ENCODE measurements at regions not wholly inside any gene's neighbourhood (a gene's known extent, or its start where the extent isn't known, plus 50 kb on each side); places are given as distances from the start of the nearest gene placed in this dataset.

DNA sequence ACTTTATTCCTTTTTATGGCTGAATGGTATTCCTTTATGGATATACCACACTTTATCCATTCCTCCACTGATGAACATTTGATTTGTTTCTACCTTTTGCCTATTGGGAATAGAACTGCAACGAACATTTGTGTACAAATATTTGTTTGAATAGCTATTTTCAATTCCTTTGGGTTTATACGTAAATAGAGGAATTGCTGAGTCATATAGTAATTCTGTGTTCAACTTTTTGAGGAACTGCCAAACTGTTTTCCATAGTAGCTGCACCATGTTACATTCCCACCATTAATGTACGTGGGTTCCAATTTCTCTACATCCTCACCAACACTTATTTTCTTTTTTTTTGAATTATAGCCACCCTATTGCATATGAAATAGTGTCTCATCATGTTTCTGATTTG lies 156.5 kb upstream of the ATP6AP2 start:
- FAIRE-seq = no peak
- Histone ChIP-seq H3K4me3 (no peak overlapping the region), H3K27ac (no peak overlapping the region), H3K4me1 (no peaks in the 10 kb centered on the region), H3K4me2 (no peak overlapping the region), H3K9me3 (no peaks in the 10 kb centered on the region)
- 46% methylated on average over 3 of the region's 3 CpGs for WGBS (ENCODE audit: missing lambda C conversion rate)
- no peak for TF ChIP-seq PHF8 (IDR thresholded peaks at IDR 0.05; ENCODE audit: borderline replicate concordance, low read depth)
- peak; percentile 72 for TF ChIP-seq MAFK (IDR thresholded peaks at IDR 0.05; ENCODE audit: partially characterized antibody)
- ATAC-seq = no peak
- ChIA-PET CTCF (no interaction called here), POLR2A (no interaction called here)
- no peak for DNase-seq (ENCODE audit: low read depth in 1 of 2, low spot score in 1 of 2)

DNA sequence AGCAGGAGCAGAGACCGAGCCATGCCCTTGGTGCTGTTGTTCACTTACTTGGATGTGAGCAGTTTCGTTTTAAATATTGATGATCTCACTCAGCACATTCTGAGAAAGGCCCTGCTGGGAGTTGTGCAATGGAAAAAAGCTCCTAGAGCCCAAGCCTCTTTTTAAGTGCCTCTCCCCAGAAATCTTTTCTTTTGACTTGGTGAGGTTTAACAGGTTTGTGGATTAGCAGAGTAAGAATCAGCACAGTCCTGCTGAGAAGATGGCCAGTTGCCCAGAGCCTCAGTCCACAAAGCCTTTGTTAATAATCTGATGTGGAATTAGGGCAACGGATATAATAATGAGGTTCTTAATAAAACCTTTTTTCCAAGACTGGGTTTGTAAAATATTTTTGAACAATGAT lies 157.5 kb upstream of the ATP6AP2 start:
- ATAC-seq (no peak), FAIRE-seq (no peak), DNase-seq (ENCODE audit: low read depth in 1 of 2, low spot score in 1 of 2) (no peak)
- CTCF ChIA-PET = no interaction called here
- H3K27ac ChIP-seq = no peak overlapping the region
- H3K4me2 ChIP-seq = no peak overlapping the region
- H3K4me1 ChIP-seq = no peaks in the 10 kb centered on the region
- H3K9me3 ChIP-seq = no peaks in the 10 kb centered on the region
- no peak overlapping the region for H3K4me3 ChIP-seq
- WGBS (ENCODE audit: missing lambda C conversion rate) = 42% methylated on average over 3 of the region's 3 CpGs
- TF ChIP-seq ZFP36 (IDR thresholded peaks at IDR 0.05; ENCODE audit: borderline replicate concordance, partially characterized antibody) (no peak), FOSL2 (IDR thresholded peaks at IDR 0.05) (no peak), FOSL2 (CRISPR knock-in tag; IDR thresholded peaks at IDR 0.05) (no peak), TP53 (CRISPR knock-in tag; IDR thresholded peaks at IDR 0.05) (no peak), HOXB13 (CRISPR knock-in tag; IDR thresholded peaks at IDR 0.05; ENCODE audit: low read depth) (no peak), ZSCAN20 (CRISPR knock-in tag; IDR thresholded peaks at IDR 0.05) (no peak), RNF2 (IDR thresholded peaks at IDR 0.05; ENCODE audit: borderline replicate concordance, low read depth) (no peak), RFX5 (IDR thresholded peaks at IDR 0.05) (no peak), RARB (CRISPR knock-in tag; IDR thresholded peaks at IDR 0.05) (no peak), MYC (IDR thresholded peaks at IDR 0.05; ENCODE audit: borderline replicate concordance, low read length) (no peak), JUN (IDR thresholded peaks at IDR 0.05) (no peak)
- TF ChIP-seq, protein P1, sequence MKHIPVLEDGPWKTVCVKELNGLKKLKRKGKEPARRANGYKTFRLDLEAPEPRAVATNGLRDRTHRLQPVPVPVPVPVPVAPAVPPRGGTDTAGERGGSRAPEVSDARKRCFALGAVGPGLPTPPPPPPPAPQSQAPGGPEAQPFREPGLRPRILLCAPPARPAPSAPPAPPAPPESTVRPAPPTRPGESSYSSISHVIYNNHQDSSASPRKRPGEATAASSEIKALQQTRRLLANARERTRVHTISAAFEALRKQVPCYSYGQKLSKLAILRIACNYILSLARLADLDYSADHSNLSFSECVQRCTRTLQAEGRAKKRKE (CRISPR knock-in tag; IDR thresholded peaks at IDR 0.05; ENCODE audit: low read depth) = no peak
- POLR2A ChIA-PET = no interaction called here

DNA sequence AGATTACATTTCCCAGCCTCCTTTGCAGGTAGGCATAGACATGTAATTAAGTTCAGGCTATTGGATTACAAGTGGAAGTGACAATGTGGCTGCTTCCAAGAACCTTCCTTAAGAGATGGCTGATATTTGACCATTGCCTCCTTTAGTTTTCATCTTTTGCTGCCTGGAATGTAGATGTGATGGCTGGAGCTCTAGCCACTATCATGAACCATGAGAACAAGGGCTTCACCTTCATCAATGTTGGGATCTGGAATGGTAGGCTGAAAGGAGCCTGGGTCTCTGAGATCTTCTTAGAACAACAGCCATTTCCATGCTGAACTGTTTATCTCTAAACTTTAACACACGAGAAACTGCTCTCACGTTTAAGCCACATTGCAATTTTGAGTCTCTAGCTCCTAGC lies 158.7 kb upstream of the ATP6AP2 start:
- no peaks in the 10 kb centered on the region for H3K4me1 ChIP-seq
- no peak overlapping the region for H3K4me3 ChIP-seq
- ChIA-PET POLR2A (no interaction called here), CTCF (interaction anchor here (1.1 kb wide), 1 partner anchor 11 kb away, joined by 3 read pairs; no protein-coding TSS in a partner anchor)
- no peak overlapping the region for H3K4me2 ChIP-seq
- DNase-seq (ENCODE audit: low read depth in 1 of 2, low spot score in 1 of 2) (no peak), ATAC-seq (no peak), FAIRE-seq (peak; percentile 28)
- WGBS (ENCODE audit: missing lambda C conversion rate) = 73% methylated on average over 2 of the region's 2 CpGs
- TF ChIP-seq BHLHE40 (IDR thresholded peaks at IDR 0.05; ENCODE audit: low read depth, low read length) (no peak), KDM5A (IDR thresholded peaks at IDR 0.05) (no peak), MAZ (IDR thresholded peaks at IDR 0.05; ENCODE audit: borderline replicate concordance, low read depth, low read length) (no peak), ZSCAN20 (CRISPR knock-in tag; IDR thresholded peaks at IDR 0.05) (no peak), RCOR1 (IDR thresholded peaks at IDR 0.05; ENCODE audit: low read depth, low read length) (no peak), ESRRA (IDR thresholded peaks at IDR 0.05; ENCODE audit: borderline replicate concordance, low read length) (no peak)
- H3K27ac ChIP-seq = no peak overlapping the region
- H3K9me3 ChIP-seq = no peaks in the 10 kb centered on the region

DNA sequence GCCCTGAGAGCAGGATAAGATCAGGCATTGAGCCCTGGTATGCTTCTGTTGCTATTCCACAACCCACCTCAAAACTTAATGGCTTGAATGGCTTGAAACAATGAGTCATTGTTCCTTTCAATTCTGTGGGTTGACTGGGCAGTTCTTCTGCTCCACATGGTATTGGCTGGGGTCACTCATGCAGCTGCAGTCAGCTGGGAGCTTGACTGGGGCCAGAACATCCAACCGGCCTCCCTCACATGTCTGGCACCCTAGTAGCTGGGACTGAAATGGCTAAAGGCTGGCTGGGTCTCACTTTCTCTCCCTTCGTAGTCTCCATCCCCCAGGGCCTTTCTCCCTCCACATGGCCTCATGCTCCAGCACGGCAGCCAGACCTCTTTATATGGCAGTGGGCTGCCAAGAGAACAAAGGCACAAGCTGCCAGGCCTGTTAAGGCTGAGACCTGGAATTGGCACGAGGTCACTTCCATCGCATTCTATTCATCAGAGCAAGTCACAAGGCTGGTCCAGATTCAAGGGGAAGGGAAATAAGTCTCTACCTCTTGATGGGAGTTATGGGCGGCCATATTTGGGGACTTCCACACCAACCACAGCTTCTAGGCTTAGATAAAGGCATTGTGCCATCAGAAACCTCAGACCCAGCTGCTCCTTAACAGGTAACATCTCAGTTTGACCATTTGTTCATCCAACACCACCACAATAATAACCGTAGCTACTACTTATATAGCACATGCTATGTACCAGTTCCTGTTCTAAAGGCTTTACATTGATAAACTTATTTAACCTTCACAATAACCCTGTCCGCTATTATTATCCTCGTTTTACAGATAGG lies 159.7 kb upstream of the ATP6AP2 start:
- ATAC-seq (no peak), DNase-seq (ENCODE audit: low read depth in 1 of 2, low spot score in 1 of 2) (peak in 1 of 2 experiments; percentile 3), FAIRE-seq (no peak)
- H3K4me2 ChIP-seq = no peak overlapping the region
- TF ChIP-seq EHF (CRISPR knock-in tag; IDR thresholded peaks at IDR 0.05) (no peak), TP53 (CRISPR knock-in tag; IDR thresholded peaks at IDR 0.05) (no peak), RCOR1 (IDR thresholded peaks at IDR 0.05; ENCODE audit: low read depth, low read length) (no peak), FOSL2 (IDR thresholded peaks at IDR 0.05) (no peak), FOSL2 (CRISPR knock-in tag; IDR thresholded peaks at IDR 0.05) (no peak), EP300 (IDR thresholded peaks at IDR 0.05) (no peak), KDM1A (IDR thresholded peaks at IDR 0.05; ENCODE audit: low read depth) (no peak), ZFP36 (IDR thresholded peaks at IDR 0.05; ENCODE audit: borderline replicate concordance, partially characterized antibody) (no peak), ESRRA (IDR thresholded peaks at IDR 0.05; ENCODE audit: borderline replicate concordance, low read length) (no peak), RNF2 (IDR thresholded peaks at IDR 0.05; ENCODE audit: borderline replicate concordance, low read depth) (no peak), FOSB (CRISPR knock-in tag; IDR thresholded peaks at IDR 0.05) (no peak), EHMT2 (IDR thresholded peaks at IDR 0.05; ENCODE audit: low read depth) (no peak), SREBF2 (IDR thresholded peaks at IDR 0.05) (no peak), BHLHE40 (IDR thresholded peaks at IDR 0.05; ENCODE audit: low read depth, low read length) (no peak), MAZ (IDR thresholded peaks at IDR 0.05; ENCODE audit: borderline replicate concordance, low read depth, low read length) (no peak), JUN (IDR thresholded peaks at IDR 0.05) (no peak), RARB (CRISPR knock-in tag; IDR thresholded peaks at IDR 0.05) (no peak), ZSCAN20 (CRISPR knock-in tag; IDR thresholded peaks at IDR 0.05) (no peak)
- TF ChIP-seq, protein P1 (CRISPR knock-in tag; IDR thresholded peaks at IDR 0.05; ENCODE audit: low read depth) = no peak
- 58% methylated on average over 8 of the region's 9 CpGs for WGBS (ENCODE audit: missing lambda C conversion rate)
- no peaks in the 10 kb centered on the region for H3K4me1 ChIP-seq
- H3K4me3 ChIP-seq = no peak overlapping the region
- CTCF ChIA-PET = interaction anchor here (1.1 kb wide), 1 partner anchor 10 kb away, joined by 3 read pairs; no protein-coding TSS in a partner anchor
- POLR2A ChIA-PET = no interaction called here
- H3K9me3 ChIP-seq = no peaks in the 10 kb centered on the region
- no peak overlapping the region for H3K27ac ChIP-seq
